GM23248 (cell line): ENCODE measurements at regions not wholly inside any gene's neighbourhood (a gene's known extent, or its start where the extent isn't known, plus 50 kb on each side); places are given as distances from the start of the nearest gene placed in this dataset.

Experiments
- DNase-seq: peaks from one replicate; pipeline ENCODE4 v3.0.0-alpha.2; 2015
- H2AFZ ChIP-seq: fragments of 200-600 bp; sonication (generic); 2 replicates; pipeline ENCODE4 v1.6.1; 2016; ENCODE audit warnings: antibody characterized with exemption
- H3F3A ChIP-seq: fragments of 200-600 bp; sonication (generic); 2 replicates; pipeline ENCODE4 v1.6.1; 2016; ENCODE audit warnings: mild to moderate bottlenecking, antibody characterized with exemption, mixed run types; ENCODE audit not compliant: insufficient read depth
- H3K27ac ChIP-seq: fragments of 200-600 bp; sonication (generic); 2 replicates; pipeline ENCODE4 v1.5.1; 2016; ENCODE audit warnings: mild to moderate bottlenecking
- H3K27me3 ChIP-seq: fragments of 200-600 bp; sonication (generic); replicated peaks from 2 replicates; pipeline ENCODE4 v1.6.1; 2016; ENCODE audit warnings: mild to moderate bottlenecking; ENCODE audit not compliant: insufficient read depth
- H3K36me3 ChIP-seq: fragments of 200-600 bp; sonication (generic); 2 replicates; pipeline ENCODE4 v1.6.1; 2016; ENCODE audit warnings: low read depth, mild to moderate bottlenecking
- H3K4me1 ChIP-seq: fragments of 200-600 bp; sonication (generic); 2 replicates; pipeline ENCODE4 v1.6.1; 2016; ENCODE audit warnings: mild to moderate bottlenecking; ENCODE audit not compliant: insufficient read depth
- H3K4me2 ChIP-seq: fragments of 200-600 bp; sonication (generic); one replicate; pipeline ENCODE4 v1.6.1; 2016; ENCODE audit warnings: mild to moderate bottlenecking; ENCODE audit not compliant: unreplicated experiment
- H3K4me3 ChIP-seq: fragments of 200-600 bp; sonication (generic); 2 replicates; pipeline ENCODE4 v1.5.1; 2016; ENCODE audit warnings: mild to moderate bottlenecking
- H3K79me2 ChIP-seq: fragments of 200-600 bp; sonication (generic); 2 replicates; pipeline ENCODE4 v1.6.1; 2016; ENCODE audit warnings: mild to moderate bottlenecking; ENCODE audit not compliant: insufficient read depth
- H3K9ac ChIP-seq: fragments of 200-600 bp; sonication (generic); 2 replicates; pipeline ENCODE4 v1.6.1; 2016; ENCODE audit warnings: mild to moderate bottlenecking
- H3K9me2 ChIP-seq: fragments of 200-600 bp; sonication (generic); 2 replicates; pipeline ENCODE4 v1.6.1; 2016; ENCODE audit warnings: mixed run types, mild to moderate bottlenecking, moderate library complexity; ENCODE audit not compliant: insufficient read depth
- H3K9me3 ChIP-seq: fragments of 200-600 bp; sonication (generic); one replicate; pipeline ENCODE4 v1.6.1; 2017; ENCODE audit warnings: low read depth
- H4K20me1 ChIP-seq: fragments of 200-600 bp; sonication (generic); 2 replicates; pipeline ENCODE4 v1.6.0; 2016; ENCODE audit not compliant: insufficient read depth
- EZH2 ChIP-seq: fragments of 200-600 bp; sonication (generic); IDR thresholded peaks from 2 replicates; pipeline ENCODE4 v1.6.1; 2018; ENCODE audit warnings: antibody characterized with exemption, mild to moderate bottlenecking; ENCODE audit not compliant: insufficient read depth, poor library complexity, severe bottlenecking
- EZH2phosphoT487 ChIP-seq: fragments of 200-600 bp; sonication (generic); IDR thresholded peaks from 2 replicates; pipeline ENCODE4 v1.6.1; 2018; ENCODE audit warnings: antibody characterized with exemption, moderate library complexity, mild to moderate bottlenecking, low read depth; ENCODE audit not compliant: insufficient read depth
- WGBS, 2 experiments: methylation state at CpG; one replicate each; pipeline ENCODE4 v1.1.6; 2015 to 2017; ENCODE audit warnings: low lambda C conversion rate in 2 of 2, low coverage in 1 of 2; ENCODE audit errors: missing lambda C conversion rate in 2 of 2; 5-methylcytosine and 5-hydroxymethylcytosine counted together
- in situ Hi-C: fragments of 300-500 bp; cut with MboI; formaldehyde crosslinking; loops from 2 replicates; pipeline ENCODE4 v1.15.0; 2020

GRCh38 chr4:53810643-53811042, 219.4 kb upstream of the LNX1 start:
- H3K4me3 ChIP-seq = no peak overlapping the region
- H3K79me2 ChIP-seq = no peaks in the 10 kb centered on the region
- H4K20me1 ChIP-seq = no peaks in the 10 kb centered on the region
- no peak overlapping the region for H2AFZ ChIP-seq
- H3K9me2 ChIP-seq = no peaks in the 10 kb centered on the region
- no peak overlapping the region for H3K27ac ChIP-seq
- TF ChIP-seq EZH2phosphoT487 (no peak), EZH2 (no peak)
- no peaks in the 10 kb centered on the region for H3K36me3 ChIP-seq
- DNase-seq = no peak
- 93 to 100% methylated on average over 4 of the region's 4 CpGs for WGBS, 2 experiments
- H3K9me3 ChIP-seq = no peaks in the 10 kb centered on the region
- H3F3A ChIP-seq = no peaks in the 10 kb centered on the region
- H3K9ac ChIP-seq = no peak overlapping the region
- H3K4me1 ChIP-seq = no peaks in the 10 kb centered on the region
- no peaks in the 10 kb centered on the region for H3K27me3 ChIP-seq
- no peak overlapping the region for H3K4me2 ChIP-seq
- in situ Hi-C loops = no loop called here

- TF ChIP-seq EZH2phosphoT487 = no peak
- no peak for TF ChIP-seq EZH2
- Histone ChIP-seq H3K9me2 (no peaks in the 10 kb centered on the region), H3K36me3 (no peaks in the 10 kb centered on the region), H3K27me3 (no peaks in the 10 kb centered on the region), H3K4me1 (no peaks in the 10 kb centered on the region), H3F3A (no peaks in the 10 kb centered on the region), H3K9ac (no peak overlapping the region), H2AFZ (no peak overlapping the region), H3K27ac (no peak overlapping the region), H3K4me3 (no peak overlapping the region), H3K79me2 (no peaks in the 10 kb centered on the region), H3K9me3 (no peaks in the 10 kb centered on the region), H3K4me2 (no peak overlapping the region), H4K20me1 (no peaks in the 10 kb centered on the region)
- in situ Hi-C loops = no loop called here
- DNase-seq = peak; percentile 7
- 78 to 81% methylated on average over 3 of the region's 3 CpGs for WGBS, 2 experiments
These were observed 218.5 kb upstream of the LNX1 start for GRCh38 chr4:53809816-53810215.

- Histone ChIP-seq H3F3A (no peaks in the 10 kb centered on the region), H3K9ac (no peak overlapping the region), H3K27me3 (no peaks in the 10 kb centered on the region), H3K4me3 (no peak overlapping the region), H3K4me1 (no peaks in the 10 kb centered on the region), H3K4me2 (no peak overlapping the region), H3K36me3 (no peaks in the 10 kb centered on the region), H4K20me1 (no peaks in the 10 kb centered on the region), H3K9me2 (no peaks in the 10 kb centered on the region), H2AFZ (no peak overlapping the region), H3K79me2 (no peaks in the 10 kb centered on the region), H3K9me3 (no peaks in the 10 kb centered on the region), H3K27ac (no peak overlapping the region)
- TF ChIP-seq EZH2phosphoT487 = no peak
- TF ChIP-seq EZH2 = no peak
- 74% methylated on average over 5 of the region's 5 CpGs for WGBS, 2 experiments
- DNase-seq = no peak
- in situ Hi-C loops = no loop called here
These were observed 214.0 kb upstream of the LNX1 start for GRCh38 chr4:53805291-53805690.

GRCh38 chr4:53804719-53805118, 213.4 kb upstream of the LNX1 start:
- no peak overlapping the region for H3K9ac ChIP-seq
- no peaks in the 10 kb centered on the region for H3K9me2 ChIP-seq
- in situ Hi-C loops = no loop called here
- H3K27ac ChIP-seq = no peak overlapping the region
- TF ChIP-seq EZH2 (no peak), EZH2phosphoT487 (no peak)
- H3K4me2 ChIP-seq = no peak overlapping the region
- no peaks in the 10 kb centered on the region for H4K20me1 ChIP-seq
- no peaks in the 10 kb centered on the region for H3K9me3 ChIP-seq
- WGBS, 2 experiments = 90% methylated on average over 2 of the region's 2 CpGs
- peak; percentile 20 for DNase-seq
- no peaks in the 10 kb centered on the region for H3K4me1 ChIP-seq
- no peak overlapping the region for H2AFZ ChIP-seq
- no peak overlapping the region for H3K4me3 ChIP-seq
- no peaks in the 10 kb centered on the region for H3K79me2 ChIP-seq
- H3F3A ChIP-seq = no peaks in the 10 kb centered on the region
- no peaks in the 10 kb centered on the region for H3K36me3 ChIP-seq
- H3K27me3 ChIP-seq = no peaks in the 10 kb centered on the region

- in situ Hi-C loops = no loop called here
- H3F3A ChIP-seq = no peaks in the 10 kb centered on the region
- WGBS, 2 experiments = 85 to 94% methylated on average over 2 of the region's 2 CpGs
These were observed 211.2 kb upstream of the LNX1 start for GRCh38 chr4:53802500-53802899.

More at GRCh38 chr4:53802500-53802899, 211.2 kb upstream of the LNX1 start:
- no peaks in the 10 kb centered on the region for H3K36me3 ChIP-seq
- H3K9ac ChIP-seq = no peak overlapping the region
- no peak for DNase-seq
- H3K9me3 ChIP-seq = no peaks in the 10 kb centered on the region
- no peaks in the 10 kb centered on the region for H3K79me2 ChIP-seq
- H3K27ac ChIP-seq = no peak overlapping the region
- H3K4me1 ChIP-seq = no peaks in the 10 kb centered on the region
- TF ChIP-seq EZH2phosphoT487 (no peak), EZH2 (no peak)
- no peaks in the 10 kb centered on the region for H3K9me2 ChIP-seq
- H3K4me2 ChIP-seq = no peak overlapping the region
- no peaks in the 10 kb centered on the region for H3K27me3 ChIP-seq
- no peak overlapping the region for H3K4me3 ChIP-seq
- H2AFZ ChIP-seq = no peak overlapping the region
- no peaks in the 10 kb centered on the region for H4K20me1 ChIP-seq
